Stomach smooth muscle (tissue), 2 donors: ENCODE measurements at regions not wholly inside any gene's neighbourhood (a gene's known extent, or its start where the extent isn't known, plus 50 kb on each side); places are given as distances from the start of the nearest gene placed in this dataset.

ENCODE experiments used
- H3K27ac ChIP-seq: one replicate; pipeline ENCODE4 v1.7.0; 2013; ENCODE audit warnings: mild to moderate bottlenecking, low read length, inconsistent platforms
- H3K27me3 ChIP-seq, 2 donors: one replicate each; pipeline ENCODE4 v1.7.0; 2013; ENCODE audit warnings: low read length in 2 of 2; ENCODE audit not compliant: insufficient read depth in 2 of 2, control insufficient read depth in 1 of 2
- H3K36me3 ChIP-seq, 2 donors: one replicate each; pipeline ENCODE4 v1.7.0; 2013; ENCODE audit warnings: low read length in 2 of 2; ENCODE audit not compliant: control insufficient read depth in 2 of 2, insufficient read depth in 2 of 2
- H3K4me1 ChIP-seq: one replicate; pipeline ENCODE4 v1.7.0; 2013; ENCODE audit warnings: low read length; ENCODE audit not compliant: control insufficient read depth, insufficient read depth
- H3K4me3 ChIP-seq, 2 donors: one replicate each; pipeline ENCODE4 v1.7.0; 2013; ENCODE audit warnings: low read length in 2 of 2
- H3K9ac ChIP-seq, 2 donors: one replicate each; pipeline ENCODE4 v1.7.0; 2013; ENCODE audit warnings: low read length in 2 of 2, mild to moderate bottlenecking in 1 of 2
- H3K9me3 ChIP-seq, 2 donors: one replicate each; pipeline ENCODE4 v1.7.0; 2013; ENCODE audit warnings: low read length in 2 of 2; ENCODE audit not compliant: control insufficient read depth in 2 of 2
- donor health status: healthy.
- donor health status: Pancreatic carcinoma.

GRCh38 chr5:111932628-111933027 lies 175.6 kb upstream of the NREP start:
- H3K9ac ChIP-seq: no peak overlapping the region
- peak overlapping the region in 1 of 2 donors; percentile 33 for H3K4me3 ChIP-seq
- peaks cover 3% of the 10 kb centered on the region for H3K4me1 ChIP-seq
- H3K36me3 ChIP-seq: no peaks in the 10 kb centered on the region
- no peaks in the 10 kb centered on the region for H3K9me3 ChIP-seq
- no peak overlapping the region for H3K27ac ChIP-seq
- H3K27me3 ChIP-seq: no peaks in the 10 kb centered on the region

- Histone ChIP-seq H3K4me1 (peaks cover 3% of the 10 kb centered on the region), H3K36me3 (no peaks in the 10 kb centered on the region), H3K9me3 (no peaks in the 10 kb centered on the region), H3K27me3 (no peaks in the 10 kb centered on the region), H3K27ac (no peak overlapping the region), H3K9ac (no peak overlapping the region), H3K4me3 (no peak overlapping the region)
Observed at GRCh38 chr5:111932199-111932598, 175.2 kb upstream of the NREP start.

GRCh38 chr5:111931655-111932054 lies 174.7 kb upstream of the NREP start:
- Histone ChIP-seq H3K9me3 (no peaks in the 10 kb centered on the region), H3K27ac (no peak overlapping the region), H3K4me1 (peaks cover 3% of the 10 kb centered on the region), H3K36me3 (no peaks in the 10 kb centered on the region), H3K4me3 (no peak overlapping the region), H3K27me3 (no peaks in the 10 kb centered on the region), H3K9ac (no peak overlapping the region)

- Histone ChIP-seq H3K4me3 (no peak overlapping the region), H3K9ac (no peak overlapping the region), H3K27ac (no peak overlapping the region), H3K27me3 (no peaks in the 10 kb centered on the region), H3K4me1 (peaks cover 3% of the 10 kb centered on the region), H3K36me3 (no peaks in the 10 kb centered on the region), H3K9me3 (no peaks in the 10 kb centered on the region)
Observed at GRCh38 chr5:111930905-111931461, 174.0 kb upstream of the NREP start.

GRCh38 chr5:111930449-111930848 lies 173.5 kb upstream of the NREP start:
- Histone ChIP-seq H3K27me3 (no peaks in the 10 kb centered on the region), H3K4me1 (peaks cover 3% of the 10 kb centered on the region), H3K36me3 (no peaks in the 10 kb centered on the region), H3K27ac (no peak overlapping the region), H3K4me3 (no peak overlapping the region), H3K9ac (no peak overlapping the region), H3K9me3 (no peaks in the 10 kb centered on the region)

- Histone ChIP-seq H3K9ac (no peak overlapping the region), H3K27ac (no peak overlapping the region), H3K9me3 (no peaks in the 10 kb centered on the region), H3K36me3 (no peaks in the 10 kb centered on the region), H3K27me3 (no peaks in the 10 kb centered on the region), H3K4me1 (peaks cover 3% of the 10 kb centered on the region), H3K4me3 (no peak overlapping the region)
Observed at GRCh38 chr5:111929867-111930266, 172.9 kb upstream of the NREP start.

- Histone ChIP-seq H3K4me1 (peaks cover 3% of the 10 kb centered on the region), H3K9me3 (no peaks in the 10 kb centered on the region), H3K27ac (no peak overlapping the region), H3K36me3 (no peaks in the 10 kb centered on the region), H3K4me3 (no peak overlapping the region), H3K9ac (no peak overlapping the region), H3K27me3 (no peaks in the 10 kb centered on the region)
Observed at GRCh38 chr5:111929261-111929660, 172.3 kb upstream of the NREP start.

GRCh38 chr5:111928511-111928910 lies 171.5 kb upstream of the NREP start:
- peaks cover 3% of the 10 kb centered on the region for H3K4me1 ChIP-seq

GRCh38 chr5:111927191-111927590 lies 170.2 kb upstream of the NREP start:
- H3K27me3 ChIP-seq: no peaks in the 10 kb centered on the region
- no peak overlapping the region for H3K4me3 ChIP-seq
- no peaks in the 10 kb centered on the region for H3K4me1 ChIP-seq
- no peak overlapping the region for H3K27ac ChIP-seq
- no peak overlapping the region for H3K9ac ChIP-seq
- H3K9me3 ChIP-seq: no peaks in the 10 kb centered on the region
- H3K36me3 ChIP-seq: no peaks in the 10 kb centered on the region

More at GRCh38 chr5:111928511-111928910, 171.5 kb upstream of the NREP start:
- H3K4me3 ChIP-seq: no peak overlapping the region
- H3K9ac ChIP-seq: no peak overlapping the region
- no peaks in the 10 kb centered on the region for H3K36me3 ChIP-seq
- H3K27me3 ChIP-seq: no peaks in the 10 kb centered on the region
- H3K9me3 ChIP-seq: no peaks in the 10 kb centered on the region
- no peak overlapping the region for H3K27ac ChIP-seq

- no peaks in the 10 kb centered on the region for H3K27me3 ChIP-seq
- no peaks in the 10 kb centered on the region for H3K9me3 ChIP-seq
- no peaks in the 10 kb centered on the region for H3K36me3 ChIP-seq
- H3K9ac ChIP-seq: no peak overlapping the region
- H3K4me1 ChIP-seq: no peaks in the 10 kb centered on the region
- H3K4me3 ChIP-seq: no peak overlapping the region
- H3K27ac ChIP-seq: no peak overlapping the region
Observed at GRCh38 chr5:111926026-111926425, 169.0 kb upstream of the NREP start.

- H3K4me1 ChIP-seq: no peaks in the 10 kb centered on the region
Observed at GRCh38 chr5:111922344-111922743, 165.3 kb upstream of the NREP start.

More at GRCh38 chr5:111922344-111922743, 165.3 kb upstream of the NREP start:
- no peak overlapping the region for H3K27ac ChIP-seq
- H3K4me3 ChIP-seq: no peak overlapping the region
- no peaks in the 10 kb centered on the region for H3K9me3 ChIP-seq
- no peaks in the 10 kb centered on the region for H3K36me3 ChIP-seq
- no peak overlapping the region for H3K9ac ChIP-seq
- H3K27me3 ChIP-seq: no peaks in the 10 kb centered on the region
